HEK293 (cell line): ENCODE measurements at regions not wholly inside any gene's neighbourhood (a gene's known extent, or its start where the extent isn't known, plus 50 kb on each side); places are given as distances from the start of the nearest gene placed in this dataset.
A peak's percentile ranks its signal among the peaks of the same experiment; 100 is the strongest.

ENCODE experiments used
- CTCF ChIA-PET: fragments of 350-600 bp; formaldehyde crosslinking; extraction: SDS; loops from one replicate; lab custom pipeline; 2021; ENCODE audit warnings: antibody characterized with exemption; lab: Yijun Ruan, JAX
- POLR2A ChIA-PET: fragments of 300-600 bp; formaldehyde crosslinking; extraction: SDS; loops from one replicate; lab custom pipeline; 2020; ENCODE audit warnings: antibody characterized with exemption, inconsistent platforms; lab: Yijun Ruan, JAX
- H3K27ac ChIP-seq: fragments of 200-500 bp; sonication (Bioruptor generic); 2 replicates; pipeline ENCODE4 v1.5.1; 2014; ENCODE audit warnings: low read depth, low read length, control low read depth, inconsistent platforms; ENCODE audit errors: extremely low read depth
- H3K36me3 ChIP-seq, 2 experiments: fragments of 200-500 bp in 1 of 2; sonication (Bioruptor generic) in 1 of 2; 1 replicate in 1 of 2; 2 replicates in 1 of 2; pipeline ENCODE4 v1.5.1; 2014 to 2017; ENCODE audit warnings: inconsistent platforms in 2 of 2, low read length in 2 of 2; ENCODE audit not compliant: control insufficient read depth in 2 of 2, insufficient read depth in 1 of 2
- H3K4me1 ChIP-seq: fragments of 200-500 bp; sonication (Bioruptor generic); 2 replicates; pipeline ENCODE4 v1.5.1; 2014; ENCODE audit warnings: mild to moderate bottlenecking, low read length, inconsistent platforms; ENCODE audit not compliant: control insufficient read depth, insufficient read depth
- H3K4me3 ChIP-seq: 2 replicates; pipeline ENCODE4 v1.5.1; 2011; ENCODE audit warnings: low read depth, mild to moderate bottlenecking, control low read depth, low read length, moderate library complexity
- H3K9me3 ChIP-seq: fragments of 200-500 bp; sonication (Bioruptor generic); 2 replicates; pipeline ENCODE4 v1.5.1; 2014; ENCODE audit warnings: low read depth, low read length, inconsistent platforms; ENCODE audit not compliant: control insufficient read depth, insufficient read depth
- GLIS1 ChIP-seq: fragments of 450-650 bp; formaldehyde crosslinking; IDR thresholded peaks from 2 replicates; pipeline ENCODE4 v1.5.1; 2016; ENCODE audit warnings: missing biosample characterization, missing genetic modification characterization
- MYNN ChIP-seq: fragments of 450-650 bp; formaldehyde crosslinking; IDR thresholded peaks from 2 replicates; pipeline ENCODE4 v1.5.1; 2016; ENCODE audit warnings: missing biosample characterization, missing genetic modification characterization, borderline replicate concordance
- PRDM10 ChIP-seq: fragments of 450-650 bp; formaldehyde crosslinking; IDR thresholded peaks from 2 replicates; pipeline ENCODE4 v1.5.1; 2016; ENCODE audit warnings: missing biosample characterization, missing genetic modification characterization
- ZBTB17 ChIP-seq: fragments of 450-650 bp; formaldehyde crosslinking; IDR thresholded peaks from 2 replicates; pipeline ENCODE4 v1.5.1; 2016; ENCODE audit warnings: missing biosample characterization, missing genetic modification characterization
- ZBTB20 ChIP-seq: fragments of 450-650 bp; formaldehyde crosslinking; IDR thresholded peaks from 2 replicates; pipeline ENCODE4 v1.5.1; 2016; ENCODE audit warnings: missing biosample characterization, missing genetic modification characterization
- ZBTB21 ChIP-seq: fragments of 450-650 bp; formaldehyde crosslinking; IDR thresholded peaks from 2 replicates; pipeline ENCODE4 v1.5.1; 2017; ENCODE audit warnings: missing biosample characterization, missing genetic modification characterization
- ZBTB26 ChIP-seq: fragments of 450-650 bp; formaldehyde crosslinking; optimal IDR thresholded peaks from 2 replicates; pipeline ENCODE3; 2016; ENCODE audit warnings: missing biosample characterization, mild to moderate bottlenecking, missing genetic modification characterization
- ZBTB44 ChIP-seq: fragments of 450-650 bp; IDR thresholded peaks from 2 replicates; pipeline ENCODE4 v1.5.1; 2018; ENCODE audit warnings: missing biosample characterization, mild to moderate bottlenecking, missing genetic modification characterization
- ZNF184 ChIP-seq: fragments of 450-650 bp; IDR thresholded peaks from 2 replicates; pipeline ENCODE4 v1.5.1; 2018; ENCODE audit warnings: missing biosample characterization, mild to moderate bottlenecking, missing genetic modification characterization
- ZNF366 ChIP-seq: fragments of 450-650 bp; formaldehyde crosslinking; conservative IDR thresholded peaks from 2 replicates; pipeline ENCODE4 v1.5.1; 2016; ENCODE audit warnings: missing biosample characterization, missing genetic modification characterization
- ZNF404 ChIP-seq: fragments of 450-650 bp; formaldehyde crosslinking; IDR thresholded peaks from 2 replicates; pipeline ENCODE4 v1.5.1; 2017; ENCODE audit warnings: missing biosample characterization, missing genetic modification characterization
- ZNF654 ChIP-seq: fragments of 450-650 bp; formaldehyde crosslinking; IDR thresholded peaks from 2 replicates; pipeline ENCODE4 v1.5.1; 2016; ENCODE audit warnings: low read depth, missing biosample characterization, missing genetic modification characterization
- ZNF692 ChIP-seq: fragments of 450-650 bp; formaldehyde crosslinking; IDR thresholded peaks from 2 replicates; pipeline ENCODE4 v1.5.1; 2016; ENCODE audit warnings: missing biosample characterization, missing genetic modification characterization
- ZNF768 ChIP-seq: fragments of 450-650 bp; formaldehyde crosslinking; IDR thresholded peaks from 2 replicates; pipeline ENCODE4 v1.5.1; 2018; ENCODE audit warnings: missing biosample characterization, mild to moderate bottlenecking, missing genetic modification characterization
- ZXDB ChIP-seq: fragments of 450-650 bp; formaldehyde crosslinking; IDR thresholded peaks from 2 replicates; pipeline ENCODE4 v1.5.1; 2016; ENCODE audit warnings: missing biosample characterization, missing genetic modification characterization
- TF ChIP-seq, protein P1 (sequence below): fragments of 450-650 bp; formaldehyde crosslinking; IDR thresholded peaks from 2 replicates; pipeline ENCODE4 v1.5.1; 2016; ENCODE audit warnings: missing biosample characterization, missing genetic modification characterization
- TF ChIP-seq, protein P2 (sequence below): fragments of 450-650 bp; formaldehyde crosslinking; IDR thresholded peaks from 2 replicates; pipeline ENCODE4 v1.5.1; 2016; ENCODE audit warnings: missing biosample characterization, missing genetic modification characterization
- TF ChIP-seq, protein P3 (sequence below): IDR thresholded peaks from 2 replicates; pipeline ENCODE4 v1.6.1; 2011; ENCODE audit warnings: mild to moderate bottlenecking, low read depth, low read length, borderline replicate concordance

DNA sequence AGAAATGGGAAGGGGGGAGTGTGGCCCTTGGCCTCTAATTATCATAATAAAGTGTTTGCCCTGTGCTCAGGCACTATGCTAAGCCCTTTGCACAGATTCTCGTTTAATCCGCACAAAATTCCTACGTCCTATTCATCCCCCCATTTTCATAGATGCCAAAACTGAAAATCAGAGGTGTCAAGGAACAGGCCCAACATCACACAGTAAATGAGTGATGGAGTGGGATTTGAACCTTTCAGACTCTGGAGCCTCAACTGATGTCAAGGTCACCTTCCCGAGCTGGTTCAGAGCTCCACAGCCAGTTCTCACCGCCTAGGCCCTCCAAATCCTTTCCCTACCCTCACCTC is 80.7 kb downstream of the IRF2BPL start:
- H3K4me1 ChIP-seq: peaks cover 23% of the 10 kb centered on the region
- no peak overlapping the region for H3K4me3 ChIP-seq
- POLR2A ChIA-PET: interaction anchor here (0.6 to 2.0 kb wide), 9 partner anchors 9 to 120 kb away, joined by 3 to 12 read pairs (median 5); no protein-coding TSS in a partner anchor

DNA sequence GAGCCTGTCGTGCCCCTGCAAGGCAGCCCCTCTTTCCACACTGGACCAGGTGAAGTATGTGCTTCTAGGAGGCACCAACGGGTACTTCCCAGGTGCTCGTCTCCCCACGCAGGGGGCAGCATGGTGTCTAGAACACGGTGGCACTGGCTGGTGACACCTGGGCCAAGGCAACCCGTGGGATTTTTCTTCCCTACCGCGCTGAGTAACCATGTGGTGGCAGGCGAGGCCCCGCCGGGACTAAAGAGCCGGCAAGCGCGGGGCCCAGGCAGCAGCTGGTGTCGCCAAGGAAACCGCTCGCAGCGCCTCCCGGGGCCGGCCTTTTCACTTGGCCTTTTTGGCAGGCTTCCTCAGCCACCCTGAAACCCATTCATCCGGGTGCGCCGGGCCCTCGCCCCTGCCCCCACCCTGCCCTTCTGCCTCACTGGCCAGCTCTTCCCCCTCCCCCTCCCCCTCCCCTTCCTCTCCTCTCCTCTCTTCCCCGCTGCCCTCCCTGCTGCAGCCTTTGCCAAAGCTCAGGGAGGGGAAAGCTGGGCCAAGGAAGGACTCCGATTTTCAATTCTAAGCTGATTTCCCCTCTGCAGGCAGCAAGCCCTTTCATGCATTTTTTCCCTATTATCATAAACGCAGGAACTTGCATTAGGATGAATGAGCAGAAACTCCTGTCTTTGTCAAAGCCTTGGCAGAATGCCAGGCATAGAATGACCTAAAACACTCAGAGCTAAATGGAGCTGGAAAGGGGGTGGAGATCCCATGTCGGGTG is 81.2 kb downstream of the IRF2BPL start:
- Histone ChIP-seq H3K4me1 (peaks cover 23% of the 10 kb centered on the region), H3K9me3 (no peaks in the 10 kb centered on the region), H3K27ac (peak overlapping the region; percentile 93), H3K4me3 (no peak overlapping the region), H3K36me3 (no peaks in the 10 kb centered on the region)
- ChIA-PET CTCF (interaction anchor here (0.9 to 1.7 kb wide), 5 partner anchors 8 to 123 kb away, joined by 3 to 9 read pairs (median 7); no protein-coding TSS in a partner anchor), POLR2A (interaction anchor here (0.6 to 2.0 kb wide), 10 partner anchors 9 to 121 kb away, joined by 3 to 12 read pairs (median 4); no protein-coding TSS in a partner anchor)
- TF ChIP-seq PRDM10 (tag by site-specific recombination) (0 out of 2 replicates have a peak, but pooled peaks have one; percentile 23), GLIS1 (peak; percentile 62; the same call in 1 of the 2 replicates), ZNF692 (peak; percentile 86), ZNF654 (tag by site-specific recombination) (peak; percentile 21), ZXDB (tag by site-specific recombination) (peak; percentile 86), ZBTB26 (tag by site-specific recombination) (peak; percentile 39), ZBTB44 (peak; percentile 98), ZNF768 (tag by site-specific recombination) (no peak), ZNF366 (peak; percentile 63), ZBTB21 (no peak), MYNN (tag by site-specific recombination) (peak; percentile 77; the same call in 1 of the 2 replicates), ZBTB17 (peak; percentile 60), ZNF404 (tag by site-specific recombination) (no peak), ZNF184 (tag by site-specific recombination) (peak; percentile 51; the same call in 1 of the 2 replicates)
- TF ChIP-seq, protein P1, sequence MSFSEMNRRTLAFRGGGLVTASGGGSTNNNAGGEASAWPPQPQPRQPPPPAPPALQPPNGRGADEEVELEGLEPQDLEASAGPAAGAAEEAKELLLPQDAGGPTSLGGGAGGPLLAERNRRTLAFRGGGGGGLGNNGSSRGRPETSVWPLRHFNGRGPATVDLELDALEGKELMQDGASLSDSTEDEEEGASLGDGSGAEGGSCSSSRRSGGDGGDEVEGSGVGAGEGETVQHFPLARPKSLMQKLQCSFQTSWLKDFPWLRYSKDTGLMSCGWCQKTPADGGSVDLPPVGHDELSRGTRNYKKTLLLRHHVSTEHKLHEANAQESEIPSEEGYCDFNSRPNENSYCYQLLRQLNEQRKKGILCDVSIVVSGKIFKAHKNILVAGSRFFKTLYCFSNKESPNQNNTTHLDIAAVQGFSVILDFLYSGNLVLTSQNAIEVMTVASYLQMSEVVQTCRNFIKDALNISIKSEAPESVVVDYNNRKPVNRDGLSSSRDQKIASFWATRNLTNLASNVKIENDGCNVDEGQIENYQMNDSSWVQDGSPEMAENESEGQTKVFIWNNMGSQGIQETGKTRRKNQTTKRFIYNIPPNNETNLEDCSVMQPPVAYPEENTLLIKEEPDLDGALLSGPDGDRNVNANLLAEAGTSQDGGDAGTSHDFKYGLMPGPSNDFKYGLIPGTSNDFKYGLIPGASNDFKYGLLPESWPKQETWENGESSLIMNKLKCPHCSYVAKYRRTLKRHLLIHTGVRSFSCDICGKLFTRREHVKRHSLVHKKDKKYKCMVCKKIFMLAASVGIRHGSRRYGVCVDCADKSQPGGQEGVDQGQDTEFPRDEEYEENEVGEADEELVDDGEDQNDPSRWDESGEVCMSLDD (tag by site-specific recombination): peak; percentile 10; the same call in 1 of the 2 replicates
- TF ChIP-seq, protein P2, sequence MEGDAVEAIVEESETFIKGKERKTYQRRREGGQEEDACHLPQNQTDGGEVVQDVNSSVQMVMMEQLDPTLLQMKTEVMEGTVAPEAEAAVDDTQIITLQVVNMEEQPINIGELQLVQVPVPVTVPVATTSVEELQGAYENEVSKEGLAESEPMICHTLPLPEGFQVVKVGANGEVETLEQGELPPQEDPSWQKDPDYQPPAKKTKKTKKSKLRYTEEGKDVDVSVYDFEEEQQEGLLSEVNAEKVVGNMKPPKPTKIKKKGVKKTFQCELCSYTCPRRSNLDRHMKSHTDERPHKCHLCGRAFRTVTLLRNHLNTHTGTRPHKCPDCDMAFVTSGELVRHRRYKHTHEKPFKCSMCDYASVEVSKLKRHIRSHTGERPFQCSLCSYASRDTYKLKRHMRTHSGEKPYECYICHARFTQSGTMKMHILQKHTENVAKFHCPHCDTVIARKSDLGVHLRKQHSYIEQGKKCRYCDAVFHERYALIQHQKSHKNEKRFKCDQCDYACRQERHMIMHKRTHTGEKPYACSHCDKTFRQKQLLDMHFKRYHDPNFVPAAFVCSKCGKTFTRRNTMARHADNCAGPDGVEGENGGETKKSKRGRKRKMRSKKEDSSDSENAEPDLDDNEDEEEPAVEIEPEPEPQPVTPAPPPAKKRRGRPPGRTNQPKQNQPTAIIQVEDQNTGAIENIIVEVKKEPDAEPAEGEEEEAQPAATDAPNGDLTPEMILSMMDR: peak; percentile 58; the same call in 1 of the 2 replicates
- TF ChIP-seq, protein P3, sequence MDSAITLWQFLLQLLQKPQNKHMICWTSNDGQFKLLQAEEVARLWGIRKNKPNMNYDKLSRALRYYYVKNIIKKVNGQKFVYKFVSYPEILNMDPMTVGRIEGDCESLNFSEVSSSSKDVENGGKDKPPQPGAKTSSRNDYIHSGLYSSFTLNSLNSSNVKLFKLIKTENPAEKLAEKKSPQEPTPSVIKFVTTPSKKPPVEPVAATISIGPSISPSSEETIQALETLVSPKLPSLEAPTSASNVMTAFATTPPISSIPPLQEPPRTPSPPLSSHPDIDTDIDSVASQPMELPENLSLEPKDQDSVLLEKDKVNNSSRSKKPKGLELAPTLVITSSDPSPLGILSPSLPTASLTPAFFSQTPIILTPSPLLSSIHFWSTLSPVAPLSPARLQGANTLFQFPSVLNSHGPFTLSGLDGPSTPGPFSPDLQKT: no peak

More for the DNA sequence above, 80.7 kb downstream of the IRF2BPL start:
- CTCF ChIA-PET: interaction anchor here (0.9 to 1.7 kb wide), 6 partner anchors 8 to 123 kb away, joined by 3 to 9 read pairs (median 6); no protein-coding TSS in a partner anchor
- H3K27ac ChIP-seq: peak overlapping the region; percentile 93
- H3K36me3 ChIP-seq: no peaks in the 10 kb centered on the region
- TF ChIP-seq ZBTB20 (no peak), ZNF768 (tag by site-specific recombination) (peak; percentile 85; the same call in 1 of the 2 replicates)
- H3K9me3 ChIP-seq: no peaks in the 10 kb centered on the region
